DMS114 treated with DMSO at 0.1 percent for 48 hours (cell line): ENCODE measurements at regions not wholly inside any gene's neighbourhood (a gene's known extent, or its start where the extent isn't known, plus 50 kb on each side); places are given as distances from the start of the nearest gene placed in this dataset.

ENCODE experiments used
- DNase-seq: peaks from one replicate; lab custom pipeline; 2025; ENCODE audit not compliant: unreplicated experiment; lab: John Stamatoyannopoulos, UW

DNA sequence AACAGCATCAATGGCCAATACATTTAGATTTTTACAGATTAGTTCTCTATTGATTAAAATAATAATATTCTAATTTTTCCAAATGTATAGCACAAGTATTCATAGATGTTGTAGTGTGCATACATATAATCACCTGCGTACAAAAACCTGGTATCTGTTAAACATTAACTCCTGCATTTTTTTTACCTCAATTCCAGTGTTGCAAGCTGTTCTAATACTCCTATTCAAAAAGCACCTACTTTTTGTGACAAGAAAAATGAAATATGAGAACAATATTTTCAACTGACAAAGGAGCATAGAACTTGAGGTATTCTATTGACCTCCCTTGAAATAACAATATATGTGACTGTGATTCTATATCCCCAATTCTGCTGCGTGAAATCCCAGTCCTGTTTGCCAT, 422.9 kb upstream of the PCDH20 start:
- DNase-seq, result no peak

DNA sequence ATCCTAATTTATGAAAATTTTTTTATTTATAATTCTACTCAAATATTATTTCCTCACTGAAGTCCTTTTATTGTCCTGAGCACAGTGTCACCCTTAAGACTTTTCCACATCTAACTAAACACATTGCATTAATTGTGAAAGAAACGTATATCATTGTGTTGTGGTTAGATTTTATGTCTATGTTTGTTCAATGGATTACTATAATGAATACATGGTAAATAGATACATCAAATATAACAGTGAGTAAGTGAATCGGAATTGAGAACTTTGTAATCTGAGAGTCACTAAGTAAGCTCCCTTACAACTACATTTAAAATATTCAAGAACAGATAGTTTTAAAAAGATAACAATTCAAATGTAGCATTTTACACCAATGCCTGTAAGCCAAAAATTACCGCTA, 417.6 kb upstream of the PCDH20 start:
- DNase-seq, result no peak

DNA sequence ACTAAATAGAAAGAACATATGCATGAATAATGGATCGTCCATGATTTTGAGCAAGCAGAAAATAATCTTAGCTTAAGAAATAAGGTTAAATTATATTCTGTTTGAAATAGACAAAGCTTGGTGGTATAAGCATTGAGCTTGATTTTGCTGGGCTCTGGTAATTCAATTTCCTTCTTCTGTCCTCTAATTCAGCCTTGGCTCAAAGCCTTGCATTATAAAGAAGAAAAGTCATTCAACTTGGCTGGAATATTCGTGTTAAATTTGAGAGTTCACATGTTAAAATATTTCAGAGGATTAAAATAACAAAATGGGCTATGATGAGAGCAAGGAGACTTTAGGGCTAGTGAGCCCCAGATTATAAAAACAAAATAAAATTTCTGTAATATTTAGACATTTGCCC, 415.4 kb upstream of the PCDH20 start:
- no peak for DNase-seq

DNA sequence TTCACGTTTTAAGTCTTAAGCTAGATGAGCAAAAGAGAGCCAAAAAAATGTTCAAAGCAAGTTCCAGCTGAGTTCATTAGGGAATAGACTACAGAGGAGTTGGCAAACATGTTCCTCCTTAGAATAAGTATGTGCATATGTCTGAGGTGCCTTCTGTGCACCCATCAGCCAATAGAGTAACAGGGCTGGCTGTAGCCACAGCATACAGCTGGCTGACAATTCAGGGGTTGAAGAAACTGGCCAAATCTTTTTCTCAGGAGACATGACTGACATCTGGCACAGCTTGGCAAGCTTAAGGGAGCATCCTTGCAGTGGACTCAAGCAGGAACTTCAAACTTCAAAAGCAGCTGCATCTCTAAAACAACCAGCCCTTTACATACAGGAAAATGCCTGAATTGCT, 414.8 kb upstream of the PCDH20 start:
- DNase-seq, result no peak

DNA sequence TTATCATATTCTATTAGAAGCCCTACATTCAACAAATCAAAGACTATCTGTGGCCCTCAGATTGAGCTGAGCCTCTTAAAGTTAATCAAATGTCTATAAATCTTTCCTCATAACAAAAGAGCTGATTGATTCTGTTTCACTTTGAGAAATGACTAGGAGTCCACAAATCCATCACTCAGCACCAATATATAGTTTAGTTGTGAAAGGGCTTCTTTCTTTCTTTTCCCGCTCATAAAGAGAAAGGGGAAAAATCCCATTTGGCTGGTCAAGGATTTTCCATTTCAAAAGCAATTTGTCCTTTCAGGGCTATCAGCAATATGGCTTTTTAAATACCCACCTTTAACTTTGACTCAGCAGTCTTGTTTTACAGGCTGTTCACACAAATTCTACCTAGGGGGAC, 408.5 kb upstream of the PCDH20 start:
- no peak for DNase-seq

DNA sequence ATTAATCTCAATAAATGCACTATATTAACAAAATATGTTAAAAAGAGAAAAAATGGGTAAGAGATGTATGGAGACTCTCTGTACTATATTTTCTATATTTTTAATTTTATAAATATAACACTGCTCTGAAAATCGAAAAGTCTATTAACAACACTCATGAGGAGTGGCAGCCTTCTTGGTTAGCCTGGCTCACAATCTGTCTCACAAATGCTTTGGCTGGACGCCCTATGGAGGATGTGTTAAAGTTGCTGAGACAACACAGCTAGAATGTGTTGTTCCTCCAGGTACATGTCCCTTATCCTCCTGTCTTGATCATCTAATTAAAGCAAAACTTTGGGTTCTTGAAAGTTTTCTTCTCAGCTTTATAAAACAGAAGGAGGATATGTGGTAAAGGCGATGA, 396.6 kb upstream of the PCDH20 start:
- no peak for DNase-seq

DNA sequence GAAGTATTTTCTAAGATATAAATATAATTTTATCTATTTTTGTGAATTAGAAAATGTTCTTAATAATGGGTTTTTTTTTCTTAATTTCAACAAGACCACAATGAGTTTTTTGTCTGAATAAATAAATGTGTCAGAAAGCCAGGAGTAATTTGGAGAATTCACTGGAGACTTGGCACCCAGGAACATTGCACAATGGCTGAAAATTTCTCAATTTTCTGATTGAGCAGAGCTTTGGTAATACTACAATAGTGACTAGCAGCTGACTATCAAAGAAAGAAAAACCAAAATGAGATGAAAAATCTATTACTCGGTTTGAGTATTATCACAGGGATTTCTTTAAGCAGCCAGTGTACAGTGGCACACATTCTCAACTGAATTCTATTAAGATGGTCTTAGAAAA, 394.4 kb upstream of the PCDH20 start:
- no peak for DNase-seq

DNA sequence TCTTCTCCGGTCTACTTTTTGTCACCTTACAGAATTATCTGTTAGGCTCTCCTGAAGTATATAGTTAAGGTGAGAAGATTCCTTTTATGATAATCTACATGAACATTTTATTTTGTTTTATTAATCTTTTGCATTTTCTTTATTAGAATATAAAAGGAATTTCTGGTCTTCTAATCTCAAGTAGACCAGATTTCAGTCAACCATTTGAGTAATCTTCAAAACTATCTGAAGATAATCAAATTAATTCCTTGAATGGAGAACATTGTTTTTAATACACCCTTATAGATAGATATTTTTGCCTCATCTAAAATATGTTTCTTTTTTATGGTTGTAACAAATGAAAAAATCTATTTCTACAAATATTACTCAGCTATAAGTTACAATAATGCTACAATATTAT, 381.7 kb upstream of the PCDH20 start:
- DNase-seq, result no peak

DNA sequence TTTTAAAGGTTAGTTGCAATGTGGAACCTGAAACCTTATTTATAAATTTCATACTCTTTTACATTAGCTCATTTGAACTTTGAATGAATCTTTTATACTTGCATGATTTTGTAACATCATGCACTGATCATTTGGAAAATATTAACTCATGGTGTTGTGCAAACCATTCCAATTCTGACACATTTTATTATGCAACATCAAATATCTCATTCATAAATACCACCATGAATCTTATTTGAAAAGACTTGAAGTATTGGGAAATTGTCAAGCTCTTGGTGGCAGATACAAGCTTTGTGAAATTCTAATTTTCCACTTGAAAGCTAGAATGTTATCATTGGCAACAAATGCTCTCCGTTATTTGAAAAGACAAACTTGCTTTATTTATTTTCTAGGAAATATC, 379.9 kb upstream of the PCDH20 start:
- DNase-seq, result no peak

DNA sequence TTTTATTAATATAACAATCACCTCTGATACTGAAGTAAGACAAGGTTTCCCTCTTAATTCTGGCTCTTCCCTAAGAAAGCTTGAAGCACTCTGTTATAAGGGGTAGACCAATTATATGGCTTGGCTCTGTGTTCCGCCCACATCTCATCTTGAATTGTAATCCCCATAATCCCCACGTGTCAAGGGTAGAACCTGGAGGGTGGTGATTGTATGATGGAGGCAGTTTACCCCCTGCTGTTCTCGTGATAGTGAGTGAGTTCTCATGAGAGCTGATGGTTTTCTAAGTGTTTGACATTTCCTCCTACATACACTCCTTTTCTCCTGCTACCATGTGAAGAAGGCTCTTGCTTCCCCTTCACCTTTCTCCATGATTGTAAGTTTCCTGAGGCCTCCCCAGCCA, 363.8 kb upstream of the PCDH20 start:
- DNase-seq, result no peak

DNA sequence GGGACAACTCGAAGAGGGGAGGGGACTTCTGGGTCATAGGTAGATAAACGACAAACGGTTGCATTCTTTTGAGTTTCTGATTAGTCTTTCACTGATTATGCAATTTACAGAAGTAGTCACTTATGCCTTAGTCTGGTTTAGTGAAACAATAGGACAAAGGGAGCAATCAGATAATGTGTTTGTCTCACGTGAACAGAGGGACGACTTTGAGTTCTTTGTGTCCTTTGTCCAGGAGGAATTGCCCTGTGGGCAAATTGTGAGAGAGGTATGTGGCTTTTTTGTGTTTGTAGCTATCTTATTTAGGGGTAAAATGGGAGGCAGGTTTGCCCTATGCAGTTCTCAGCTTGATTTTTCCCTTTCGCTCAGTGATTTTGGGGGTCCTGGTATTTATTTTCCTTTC, 362.9 kb upstream of the PCDH20 start:
- no peak for DNase-seq

DNA sequence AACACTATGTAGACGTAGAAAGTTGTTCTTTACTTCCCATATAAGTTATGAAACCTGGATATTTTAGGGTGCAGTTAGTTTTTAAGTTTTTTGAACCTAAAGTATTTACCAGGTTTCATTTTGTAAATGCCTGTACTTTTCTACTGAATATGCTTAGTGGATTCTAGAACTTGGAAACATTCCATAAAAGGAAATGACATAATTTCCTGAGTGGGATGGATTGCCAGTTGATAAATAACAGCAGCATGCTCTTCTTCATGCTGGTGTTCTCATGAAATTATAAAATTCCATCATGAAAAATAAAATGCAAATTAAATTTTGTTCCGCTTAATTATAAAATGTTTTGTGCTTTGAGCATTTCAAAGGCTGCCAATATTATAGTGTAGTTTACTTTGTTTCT, 362.2 kb upstream of the PCDH20 start:
- DNase-seq, result no peak

DNA sequence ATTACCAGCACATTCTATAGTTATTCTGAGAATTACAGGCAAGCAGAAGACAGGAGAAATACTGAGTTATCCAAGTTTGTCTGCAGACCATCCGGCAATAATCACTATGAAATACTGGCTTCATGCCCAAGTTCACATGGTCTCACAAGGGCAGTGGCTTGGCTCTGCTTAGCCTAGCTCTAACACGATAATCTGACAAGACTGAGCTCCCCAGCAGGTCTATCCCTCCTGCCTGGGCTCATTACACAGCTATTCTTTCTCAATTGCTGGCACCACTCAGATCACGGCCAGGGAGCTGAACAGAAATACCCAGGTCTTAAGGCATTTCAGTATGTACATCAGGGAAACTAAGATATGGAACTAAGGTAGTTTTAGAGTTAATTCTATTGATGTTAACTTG, 361.6 kb upstream of the PCDH20 start:
- DNase-seq, result no peak

DNA sequence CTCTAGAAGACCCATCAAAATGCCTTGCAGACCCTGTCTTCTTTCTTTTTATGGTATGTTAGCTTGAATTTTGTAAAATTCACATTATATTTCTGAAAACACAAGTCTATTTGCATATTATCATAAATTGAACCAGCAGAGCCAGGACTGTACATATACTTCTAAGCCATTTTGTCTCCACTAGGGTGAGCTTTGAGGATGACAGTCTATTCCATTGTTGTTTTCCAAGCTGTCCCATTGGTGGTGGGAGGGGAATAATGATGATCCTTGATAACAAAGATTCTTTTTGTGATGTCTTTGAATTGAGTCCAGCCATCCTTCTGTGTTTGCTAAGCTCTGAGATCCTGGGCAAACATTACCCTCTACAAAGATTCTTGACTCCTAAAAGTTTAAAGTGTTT, 359.3 kb upstream of the PCDH20 start:
- no peak for DNase-seq

DNA sequence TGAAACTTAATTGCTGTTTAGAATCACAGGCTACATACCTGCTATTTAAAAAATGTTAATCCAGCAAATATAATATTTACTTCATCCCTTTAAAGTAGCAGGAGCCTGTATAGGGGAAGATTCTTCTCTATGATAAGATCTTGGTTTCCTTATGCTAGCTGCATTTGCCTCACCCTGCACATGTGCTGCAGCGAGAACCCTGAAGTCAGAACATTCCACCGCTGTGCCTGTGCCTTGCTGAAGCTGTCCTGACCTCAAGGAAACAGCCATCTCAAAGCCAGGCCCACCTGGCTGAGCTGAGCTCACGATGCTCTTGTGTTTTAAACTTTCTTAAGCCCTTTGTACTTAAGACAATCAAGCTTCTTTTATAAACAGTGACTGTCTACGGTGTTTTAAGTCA, 355.0 kb upstream of the PCDH20 start:
- no peak for DNase-seq

DNA sequence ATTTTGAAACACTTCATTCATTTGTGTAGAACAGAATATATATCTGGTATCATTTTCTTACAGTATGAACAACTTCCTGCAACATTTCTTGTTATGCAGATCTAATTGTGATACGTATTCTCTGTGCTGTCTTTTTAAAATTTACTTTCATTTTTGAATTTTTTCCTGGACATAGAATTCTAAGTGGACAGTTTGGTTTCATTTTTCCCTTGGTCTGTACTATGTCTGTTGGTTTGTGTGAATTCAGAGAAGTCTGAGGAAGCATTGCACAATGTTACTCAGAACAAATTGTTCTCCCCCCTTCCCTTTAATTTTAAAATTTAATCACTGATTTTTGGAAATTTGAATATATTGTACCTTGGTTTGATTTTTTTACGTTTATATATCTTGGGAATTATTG, 352.5 kb upstream of the PCDH20 start:
- no peak for DNase-seq

DNA sequence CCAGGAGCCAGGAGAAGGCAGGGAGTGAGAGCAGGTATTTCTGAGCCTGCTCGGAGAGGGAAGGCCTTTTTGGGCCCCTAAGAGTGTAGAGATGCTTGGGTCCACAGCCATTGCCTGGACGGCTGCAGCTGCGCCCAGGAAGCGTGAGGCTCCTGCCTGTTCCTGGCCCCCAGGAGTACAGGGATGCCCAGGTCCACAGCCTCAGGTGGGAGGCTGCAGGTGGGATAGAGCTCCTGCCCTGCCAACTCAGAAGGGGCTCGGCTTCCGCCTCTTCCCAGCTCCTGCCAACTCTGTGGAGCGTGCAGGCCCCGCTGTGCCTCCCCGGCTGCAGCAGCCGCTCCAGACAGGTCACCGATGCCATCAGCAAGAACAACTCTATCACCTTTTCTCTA, 351.0 kb upstream of the PCDH20 start:
- no peak for DNase-seq

DNA sequence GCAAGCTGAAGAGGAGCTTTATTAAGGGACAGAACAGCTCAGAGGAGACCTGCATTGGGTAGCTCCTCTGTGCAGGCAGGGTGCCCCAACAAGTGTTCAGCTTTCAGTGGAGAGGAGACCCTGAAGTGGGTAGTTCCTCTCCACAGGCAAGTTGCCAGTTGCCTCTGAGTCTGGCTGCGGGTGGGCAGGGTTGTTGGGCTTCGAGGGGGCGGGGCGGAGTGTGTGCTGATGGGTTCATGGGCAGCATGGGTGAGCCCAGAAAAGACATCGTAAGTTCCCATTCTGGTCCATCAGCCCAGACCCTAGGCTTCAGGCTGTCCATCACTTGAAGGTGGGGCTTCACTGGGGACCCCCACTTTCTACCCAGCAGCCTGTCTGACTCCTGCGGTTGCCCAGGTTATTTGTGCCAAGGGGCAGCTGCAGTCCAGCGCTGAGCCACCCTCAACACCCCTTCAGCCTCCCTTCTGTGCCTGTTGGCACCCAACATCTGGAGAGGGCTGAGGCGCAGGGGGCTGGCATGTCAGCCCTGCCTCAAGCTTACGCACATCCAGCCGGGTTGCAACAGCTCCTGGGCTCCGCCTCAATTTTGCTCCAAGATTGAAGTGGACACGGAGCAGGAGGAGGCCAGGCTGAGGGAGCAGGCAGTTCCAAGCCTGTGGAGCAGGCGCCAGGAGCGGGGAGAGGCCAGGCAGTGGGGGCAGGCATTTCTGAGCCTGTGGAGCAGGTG, 350.5 kb upstream of the PCDH20 start:
- no peak for DNase-seq

DNA sequence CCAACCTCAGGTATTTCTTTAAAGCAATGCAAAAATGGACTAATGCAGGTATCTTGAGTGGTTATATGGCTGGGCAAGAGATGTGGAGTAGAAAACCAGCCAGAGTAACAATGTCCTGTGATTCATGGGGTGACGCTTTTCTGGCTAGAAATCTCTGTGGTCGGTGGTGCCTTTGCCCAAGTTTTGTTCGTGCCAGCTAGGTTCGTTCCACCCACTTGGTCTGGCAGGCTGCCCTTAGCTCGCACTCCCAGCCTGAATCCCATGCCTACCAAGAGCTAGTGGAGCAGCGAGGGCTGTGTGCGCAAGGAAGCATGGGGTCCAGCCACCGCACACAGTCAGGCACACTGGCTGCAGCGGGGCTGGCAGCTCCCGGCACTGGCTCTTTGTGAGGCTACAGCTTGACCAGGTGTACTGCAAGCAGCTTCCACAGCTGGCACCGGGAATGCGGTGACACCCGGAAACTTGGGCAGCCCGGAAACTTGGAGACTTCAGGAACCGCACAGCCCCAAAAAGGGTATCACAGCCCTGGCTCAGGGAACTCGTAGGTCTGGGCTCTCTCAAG, 349.6 kb upstream of the PCDH20 start:
- DNase-seq, result no peak

DNA sequence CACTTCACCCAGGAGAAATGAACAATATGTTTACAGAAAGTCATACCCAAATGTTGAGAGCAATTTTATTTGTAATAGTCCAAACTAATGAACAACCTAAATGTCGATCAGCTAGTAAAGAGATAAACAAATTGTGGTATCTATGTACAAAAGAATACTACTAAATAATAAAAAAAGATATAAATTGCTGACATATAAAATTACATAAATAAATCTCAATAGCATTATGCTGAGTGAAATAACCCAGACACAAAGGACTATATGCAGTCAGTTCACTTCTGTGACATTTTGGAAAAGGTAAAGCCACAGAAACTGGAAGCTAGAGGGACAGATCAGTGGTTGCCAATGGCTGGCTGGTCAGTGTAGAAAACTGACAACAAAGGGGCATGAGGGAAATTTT, 346.0 kb upstream of the PCDH20 start:
- no peak for DNase-seq

DNA sequence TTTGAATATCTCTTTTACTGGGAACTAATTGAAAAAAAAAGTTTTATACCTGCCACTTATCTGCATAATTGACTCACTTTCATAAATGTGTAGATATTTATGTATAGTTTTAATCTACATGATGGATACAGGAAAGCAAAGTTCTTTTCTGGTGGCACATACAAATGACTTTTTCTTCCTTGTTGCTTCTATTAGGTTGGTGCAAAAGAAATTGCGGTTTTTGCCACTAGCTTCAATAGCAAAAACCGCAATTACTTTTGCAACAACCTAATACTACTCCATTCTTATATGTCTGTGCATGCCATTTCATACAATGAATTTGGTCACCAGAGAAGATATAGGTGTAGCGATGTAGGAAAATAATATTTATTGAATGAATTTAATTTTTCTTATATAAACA, 344.5 kb upstream of the PCDH20 start:
- DNase-seq, result no peak

DNA sequence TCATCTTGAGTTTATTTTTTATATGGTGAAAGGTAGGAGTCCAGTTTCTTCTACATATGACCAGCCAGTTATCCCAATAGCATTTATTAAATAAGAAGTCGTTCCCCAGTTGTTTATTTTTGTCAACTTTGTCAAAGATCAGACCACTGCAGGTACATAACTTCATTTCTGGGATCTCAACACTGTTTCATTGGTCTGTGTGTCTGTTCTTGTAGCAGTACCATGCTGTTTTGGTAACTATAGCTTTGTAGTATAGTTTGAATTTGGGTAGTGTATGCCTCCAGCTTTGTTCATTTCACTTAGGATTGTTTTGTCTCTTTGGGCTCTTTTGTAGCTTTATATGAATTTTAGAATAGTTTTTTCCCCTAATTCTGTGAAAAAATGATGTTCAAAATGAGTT, 340.4 kb upstream of the PCDH20 start:
- no peak for DNase-seq

DNA sequence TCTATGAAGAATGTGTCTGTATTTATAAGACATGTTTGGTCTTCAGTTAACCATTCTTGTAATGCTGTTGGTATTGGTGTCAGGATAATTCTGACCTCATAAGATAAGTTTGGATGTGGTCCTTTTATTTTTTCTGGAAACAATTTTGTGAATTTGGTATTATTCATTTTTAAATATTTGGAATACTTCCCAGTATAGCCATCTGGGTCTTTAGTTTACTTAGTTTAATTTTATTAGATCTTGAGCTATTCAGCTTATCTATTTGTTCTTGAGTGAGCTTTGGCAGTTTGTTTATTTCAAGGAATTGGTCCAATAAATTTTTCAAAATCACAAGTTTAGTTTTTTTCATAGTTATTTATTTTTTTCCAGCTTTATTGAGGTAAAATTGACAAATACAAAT, 335.4 kb upstream of the PCDH20 start:
- no peak for DNase-seq
